Endothelial cell of umbilical vein (primary cell): ENCODE measurements at regions not wholly inside any gene's neighbourhood (a gene's known extent, or its start where the extent isn't known, plus 50 kb on each side); places are given as distances from the start of the nearest gene placed in this dataset.

ENCODE experiments used
- POLR2AphosphoS5 ChIP-seq: IDR thresholded peaks from 2 replicates; pipeline ENCODE4 v1.6.1; 2012; ENCODE audit warnings: low read depth, mild to moderate bottlenecking, control low read depth, low read length, moderate library complexity; ENCODE audit not compliant: insufficient read depth
- TF ChIP-seq, protein P1 (sequence below), 2 donors: IDR thresholded peaks; 1 replicate in 1 of 2; 2 replicates in 1 of 2; pipeline ENCODE4 v1.5.1; 2011; ENCODE audit warnings: low read length in 2 of 2, mild to moderate bottlenecking in 2 of 2, moderate library complexity in 2 of 2, control low read depth in 1 of 2, inconsistent platforms in 1 of 2, low read depth in 1 of 2; ENCODE audit not compliant: insufficient read depth in 1 of 2; ENCODE audit errors: extremely low read depth in 1 of 2

DNA sequence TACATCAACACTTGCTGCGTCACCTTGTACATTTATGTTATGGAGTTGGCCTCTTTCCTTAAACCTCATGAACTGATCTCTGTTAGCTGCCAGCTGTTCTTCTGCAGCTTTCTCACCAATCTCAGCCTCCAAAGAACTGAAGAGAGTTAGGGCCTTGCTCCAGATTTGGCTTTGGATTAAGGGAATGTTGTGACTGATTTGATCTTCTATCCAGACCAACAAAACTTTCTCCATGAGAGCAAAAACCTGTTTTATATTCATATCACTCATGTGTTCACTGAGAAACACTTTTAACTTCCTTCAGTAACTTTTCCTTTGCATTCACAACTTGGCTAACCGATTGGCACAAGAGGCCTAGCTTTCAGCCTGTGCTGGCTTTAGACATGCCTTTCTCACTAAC is 1156.0 kb upstream of the CADM2 start:
- TF ChIP-seq POLR2AphosphoS5, result no peak
- TF ChIP-seq, protein P1, sequence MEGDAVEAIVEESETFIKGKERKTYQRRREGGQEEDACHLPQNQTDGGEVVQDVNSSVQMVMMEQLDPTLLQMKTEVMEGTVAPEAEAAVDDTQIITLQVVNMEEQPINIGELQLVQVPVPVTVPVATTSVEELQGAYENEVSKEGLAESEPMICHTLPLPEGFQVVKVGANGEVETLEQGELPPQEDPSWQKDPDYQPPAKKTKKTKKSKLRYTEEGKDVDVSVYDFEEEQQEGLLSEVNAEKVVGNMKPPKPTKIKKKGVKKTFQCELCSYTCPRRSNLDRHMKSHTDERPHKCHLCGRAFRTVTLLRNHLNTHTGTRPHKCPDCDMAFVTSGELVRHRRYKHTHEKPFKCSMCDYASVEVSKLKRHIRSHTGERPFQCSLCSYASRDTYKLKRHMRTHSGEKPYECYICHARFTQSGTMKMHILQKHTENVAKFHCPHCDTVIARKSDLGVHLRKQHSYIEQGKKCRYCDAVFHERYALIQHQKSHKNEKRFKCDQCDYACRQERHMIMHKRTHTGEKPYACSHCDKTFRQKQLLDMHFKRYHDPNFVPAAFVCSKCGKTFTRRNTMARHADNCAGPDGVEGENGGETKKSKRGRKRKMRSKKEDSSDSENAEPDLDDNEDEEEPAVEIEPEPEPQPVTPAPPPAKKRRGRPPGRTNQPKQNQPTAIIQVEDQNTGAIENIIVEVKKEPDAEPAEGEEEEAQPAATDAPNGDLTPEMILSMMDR (IDR thresholded peaks at IDR 0.05; ENCODE audit: extremely low read depth in 1 of 2, insufficient read depth in 1 of 2, low read depth in 1 of 2, low read length in 2 of 2), result no peak
